ENCODE measurements at regions not wholly inside any gene's neighbourhood (a gene's known extent, or its start where the extent isn't known, plus 50 kb on each side); places are given as distances from the start of the nearest gene placed in this dataset.
"Not testable (repeated sequence)": the region's sequence is repeated elsewhere in the genome, so short reads cannot be mapped to it uniquely, and the experiment has no call there.

- no peak for DNase-seq (ENCODE audit: extremely low spot score)
- CTCF ChIA-PET, result interaction anchor here (1.4 kb wide), 1 partner anchor 18 kb away, joined by 5 read pairs; no protein-coding TSS in a partner anchor
- POLR2A ChIA-PET, result no interaction called here
- no peak for TF ChIP-seq CTCF (IDR thresholded peaks at IDR 0.05; ENCODE audit: control extremely low read depth, extremely low read depth, low read depth, missing control alignments)
Observed at GRCh38 chr2:63740943-63741342, 100.8 kb upstream of the UGP2 start.

GRCh38 chr2:63741884-63742579, 99.7 kb upstream of the UGP2 start:
- DNase-seq (ENCODE audit: extremely low spot score), result no peak
- POLR2A ChIA-PET, result no interaction called here
- CTCF ChIA-PET, result interaction anchor here (1.4 kb wide), 1 partner anchor 17 kb away, joined by 5 read pairs; no protein-coding TSS in a partner anchor
- no peak for TF ChIP-seq CTCF (IDR thresholded peaks at IDR 0.05; ENCODE audit: control extremely low read depth, extremely low read depth, low read depth, missing control alignments)

- ChIA-PET CTCF (interaction anchor here (1.2 kb wide), 1 partner anchor 44 kb away, joined by 4 read pairs; no protein-coding TSS in a partner anchor), POLR2A (no interaction called here)
- no peak for DNase-seq (ENCODE audit: extremely low spot score)
- no peak for TF ChIP-seq CTCF (IDR thresholded peaks at IDR 0.05; ENCODE audit: control extremely low read depth, extremely low read depth, low read depth, missing control alignments)
Observed at GRCh38 chr2:63742580-63742976, 99.1 kb upstream of the UGP2 start.

- no peak for DNase-seq (ENCODE audit: extremely low spot score)
- TF ChIP-seq CTCF (IDR thresholded peaks at IDR 0.05; ENCODE audit: control extremely low read depth, extremely low read depth, low read depth, missing control alignments), result no peak
- ChIA-PET CTCF (interaction anchor here (1.1 to 1.2 kb wide), 4 partner anchors 8 to 44 kb away, joined by 3 to 4 read pairs (median 4); no protein-coding TSS in a partner anchor), POLR2A (no interaction called here)
Observed at GRCh38 chr2:63743170-63743981, 98.3 kb upstream of the UGP2 start.

- no peak for DNase-seq (ENCODE audit: extremely low spot score)
- no peak for TF ChIP-seq CTCF (IDR thresholded peaks at IDR 0.05; ENCODE audit: control extremely low read depth, extremely low read depth, low read depth, missing control alignments)
- ChIA-PET CTCF (interaction anchor here (1.1 to 1.2 kb wide), 3 partner anchors 9 to 24 kb away, joined by 3 to 4 read pairs (median 4); no protein-coding TSS in a partner anchor), POLR2A (no interaction called here)
Observed at GRCh38 chr2:63743982-63744966, 97.4 kb upstream of the UGP2 start.

GRCh38 chr2:63746548-63746947, 95.1 kb upstream of the UGP2 start:
- POLR2A ChIA-PET; CTCF ChIA-PET; DNase-seq (ENCODE audit: extremely low spot score): not testable (repeated sequence)
